ENCODE measurements at regions not wholly inside any gene's neighbourhood (a gene's known extent, or its start where the extent isn't known, plus 50 kb on each side); places are given as distances from the start of the nearest gene placed in this dataset.

DNA sequence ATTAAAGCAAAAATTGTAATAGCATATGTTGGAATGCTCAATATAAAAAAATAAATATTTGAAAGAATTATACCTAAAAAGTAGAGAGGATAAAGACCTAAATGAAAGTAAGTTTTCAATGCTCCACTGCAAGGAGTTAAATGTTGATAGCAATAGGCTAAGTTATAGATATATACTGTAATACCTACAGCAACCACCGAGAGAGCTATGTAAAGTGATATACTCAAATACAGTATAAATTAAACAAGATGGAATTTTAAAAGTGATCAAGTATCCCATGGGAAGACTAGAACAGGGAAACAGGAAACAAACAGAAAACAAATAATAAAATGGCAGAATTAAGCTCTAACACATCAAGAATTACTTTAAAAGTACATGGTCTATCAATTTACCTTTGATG lies 73.9 kb downstream of the CASP3 start:
- DNase-seq (ENCODE audit: low spot score in 2 of 2): no peak
- no peak overlapping the region for H3K4me3 Mint-ChIP-seq
- ATAC-seq (ENCODE audit: low read depth): no peak
- H3K27ac Mint-ChIP-seq: no peak overlapping the region
- no peaks in the 10 kb centered on the region for H3K27me3 Mint-ChIP-seq
- H3K36me3 Mint-ChIP-seq: peaks cover 4% of the 10 kb centered on the region
- H3K9me3 Mint-ChIP-seq: peaks cover 6% of the 10 kb centered on the region
- no peaks in the 10 kb centered on the region for H3K4me1 Mint-ChIP-seq

DNA sequence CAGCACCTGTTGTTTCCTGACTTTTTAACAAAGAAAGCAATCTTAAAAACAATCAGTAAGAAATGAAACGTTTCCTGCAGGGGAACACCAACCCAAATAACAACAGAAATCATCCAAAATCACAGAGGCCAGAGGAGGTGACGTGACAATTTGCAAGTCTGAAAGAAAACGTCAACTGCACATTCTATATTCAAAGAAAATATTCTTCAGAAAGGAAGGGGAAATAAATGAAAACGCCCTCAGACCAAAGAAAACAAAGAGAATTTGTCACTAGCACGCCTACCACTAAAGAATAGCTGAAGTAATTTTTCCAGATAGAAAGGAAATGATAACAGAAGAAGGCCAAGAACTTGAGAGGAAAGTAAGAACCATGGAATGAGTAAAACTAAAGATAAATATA lies 74.4 kb downstream of the CASP3 start:
- Mint-ChIP-seq H3K27me3 (no peaks in the 10 kb centered on the region), H3K9me3 (peaks cover 4% of the 10 kb centered on the region), H3K4me3 (no peak overlapping the region), H3K4me1 (no peaks in the 10 kb centered on the region), H3K36me3 (peaks cover 4% of the 10 kb centered on the region), H3K27ac (no peak overlapping the region)
- no peak for ATAC-seq (ENCODE audit: low read depth)
- no peak for DNase-seq (ENCODE audit: low spot score in 2 of 2)

- H3K27ac Mint-ChIP-seq: no peak overlapping the region
- H3K27me3 Mint-ChIP-seq: no peaks in the 10 kb centered on the region
- no peak for DNase-seq (ENCODE audit: low spot score in 2 of 2)
Measured at GRCh38 chr4:184573701-184574100, 75.5 kb downstream of the CASP3 start.

GRCh38 chr4:184568770-184569169 lies 80.5 kb downstream of the CASP3 start:
- Mint-ChIP-seq H3K27me3 (no peaks in the 10 kb centered on the region), H3K27ac (no peak overlapping the region), H3K4me1 (peaks cover 6% of the 10 kb centered on the region), H3K4me3 (peak overlapping the region; percentile 67), H3K9me3 (no peaks in the 10 kb centered on the region), H3K36me3 (no peaks in the 10 kb centered on the region)
- DNase-seq (ENCODE audit: low spot score in 2 of 2): no peak
- no peak for ATAC-seq (ENCODE audit: low read depth)

More at GRCh38 chr4:184573701-184574100, 75.5 kb downstream of the CASP3 start:
- Mint-ChIP-seq H3K4me3 (no peak overlapping the region), H3K9me3 (no peaks in the 10 kb centered on the region), H3K36me3 (no peaks in the 10 kb centered on the region), H3K4me1 (peaks cover 3% of the 10 kb centered on the region)
- no peak for ATAC-seq (ENCODE audit: low read depth)

GRCh38 chr4:184563621-184564020 lies 85.6 kb downstream of the CASP3 start:
- ATAC-seq (ENCODE audit: low read depth) (no peak), DNase-seq (ENCODE audit: low spot score in 2 of 2) (no peak)
- Mint-ChIP-seq H3K27me3 (no peaks in the 10 kb centered on the region), H3K4me1 (peaks cover 3% of the 10 kb centered on the region), H3K9me3 (no peaks in the 10 kb centered on the region), H3K27ac (no peak overlapping the region), H3K36me3 (no peaks in the 10 kb centered on the region), H3K4me3 (no peak overlapping the region)

DNA sequence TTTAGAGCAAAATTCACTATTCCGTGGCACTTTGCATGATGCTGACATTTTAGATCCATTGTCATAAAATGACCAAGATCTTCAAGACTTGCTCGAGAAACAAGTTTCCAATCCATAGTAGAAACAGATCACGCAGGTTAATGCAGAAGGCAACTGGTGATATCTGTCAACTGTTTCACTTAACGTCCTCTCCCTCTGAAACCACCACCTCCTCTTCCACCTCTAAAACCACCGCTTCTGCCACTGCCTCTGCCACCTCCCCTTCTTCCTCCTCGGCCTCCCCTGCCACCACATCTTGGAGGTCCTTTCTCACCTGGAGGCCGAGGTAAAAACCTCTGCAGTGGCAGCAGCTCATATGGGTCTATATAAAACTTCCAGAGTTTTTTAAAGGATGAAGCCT lies 84.6 kb upstream of the IRF2 start:
- no peak for DNase-seq (ENCODE audit: low spot score in 2 of 2)
- no peaks in the 10 kb centered on the region for H3K36me3 Mint-ChIP-seq
- H3K27ac Mint-ChIP-seq: no peak overlapping the region
- H3K4me1 Mint-ChIP-seq: no peaks in the 10 kb centered on the region
- no peaks in the 10 kb centered on the region for H3K9me3 Mint-ChIP-seq
- H3K4me3 Mint-ChIP-seq: no peak overlapping the region
- H3K27me3 Mint-ChIP-seq: no peaks in the 10 kb centered on the region
- ATAC-seq (ENCODE audit: low read depth): no peak

DNA sequence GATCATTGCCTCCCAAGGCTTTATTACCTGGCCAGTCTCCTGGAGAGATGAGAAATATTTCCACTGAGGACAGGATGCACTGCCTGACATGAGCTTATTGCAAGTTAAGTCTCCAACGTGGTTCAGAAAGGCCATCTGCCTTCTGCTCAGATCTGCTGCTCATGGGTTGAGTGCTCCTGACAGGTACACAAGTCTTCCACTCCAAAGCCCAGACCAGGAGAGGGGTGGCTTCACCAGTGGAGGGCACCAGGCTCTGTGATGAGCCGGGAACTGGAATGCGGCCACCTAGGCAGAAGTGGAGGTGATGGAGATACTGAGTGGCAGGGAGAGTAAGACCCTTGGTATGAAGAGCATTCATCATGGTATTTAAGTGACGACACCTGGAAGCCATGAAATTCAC lies 79.5 kb upstream of the IRF2 start:
- no peak overlapping the region for H3K27ac Mint-ChIP-seq
- ATAC-seq (ENCODE audit: low read depth): no peak
- H3K36me3 Mint-ChIP-seq: peaks cover 2% of the 10 kb centered on the region
- DNase-seq (ENCODE audit: low spot score in 2 of 2): no peak
- H3K27me3 Mint-ChIP-seq: peaks cover 2% of the 10 kb centered on the region
- H3K4me1 Mint-ChIP-seq: no peaks in the 10 kb centered on the region
- H3K9me3 Mint-ChIP-seq: peaks cover 3% of the 10 kb centered on the region
- no peak overlapping the region for H3K4me3 Mint-ChIP-seq

- Mint-ChIP-seq H3K9me3 (peaks cover 3% of the 10 kb centered on the region), H3K27me3 (peaks cover 5% of the 10 kb centered on the region), H3K4me3 (no peak overlapping the region), H3K4me1 (peaks cover 6% of the 10 kb centered on the region), H3K27ac (no peak overlapping the region), H3K36me3 (peaks cover 2% of the 10 kb centered on the region)
- DNase-seq (ENCODE audit: low spot score in 2 of 2): no peak
- ATAC-seq (ENCODE audit: low read depth): no peak
Measured at GRCh38 chr4:184550476-184550875, 76.1 kb upstream of the IRF2 start.

- Mint-ChIP-seq H3K27me3 (peaks cover 5% of the 10 kb centered on the region), H3K27ac (no peak overlapping the region), H3K4me3 (peak overlapping the region; percentile 49), H3K4me1 (peaks cover 6% of the 10 kb centered on the region), H3K36me3 (peaks cover 2% of the 10 kb centered on the region), H3K9me3 (peaks cover 3% of the 10 kb centered on the region)
- no peak for ATAC-seq (ENCODE audit: low read depth)
- DNase-seq (ENCODE audit: low spot score in 2 of 2): no peak
Measured at GRCh38 chr4:184548648-184549341, 74.4 kb upstream of the IRF2 start.

DNA sequence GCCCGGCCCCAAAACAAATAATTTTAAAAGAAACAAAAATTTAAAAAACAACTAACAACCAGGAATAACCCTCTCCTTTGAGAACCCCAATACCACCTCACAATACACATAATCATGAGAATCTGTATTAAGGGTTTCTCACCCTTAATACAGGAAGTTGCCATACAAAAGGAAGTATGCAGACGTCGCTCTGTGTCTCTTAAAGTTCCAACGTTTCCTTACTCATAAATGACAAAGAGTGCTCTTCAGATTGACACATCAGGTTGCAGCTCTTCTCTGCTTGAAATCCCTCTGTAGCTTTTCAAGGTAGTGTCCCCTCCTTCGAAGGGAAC lies 73.9 kb upstream of the IRF2 start:
- peaks cover 2% of the 10 kb centered on the region for H3K36me3 Mint-ChIP-seq
- peaks cover 3% of the 10 kb centered on the region for H3K9me3 Mint-ChIP-seq
- H3K4me1 Mint-ChIP-seq: peaks cover 6% of the 10 kb centered on the region
- ATAC-seq (ENCODE audit: low read depth) (no peak), DNase-seq (ENCODE audit: low spot score in 2 of 2) (no peak)
- H3K27ac Mint-ChIP-seq: no peak overlapping the region
- H3K4me3 Mint-ChIP-seq: peak overlapping the region; percentile 41
- H3K27me3 Mint-ChIP-seq: peaks cover 5% of the 10 kb centered on the region

DNA sequence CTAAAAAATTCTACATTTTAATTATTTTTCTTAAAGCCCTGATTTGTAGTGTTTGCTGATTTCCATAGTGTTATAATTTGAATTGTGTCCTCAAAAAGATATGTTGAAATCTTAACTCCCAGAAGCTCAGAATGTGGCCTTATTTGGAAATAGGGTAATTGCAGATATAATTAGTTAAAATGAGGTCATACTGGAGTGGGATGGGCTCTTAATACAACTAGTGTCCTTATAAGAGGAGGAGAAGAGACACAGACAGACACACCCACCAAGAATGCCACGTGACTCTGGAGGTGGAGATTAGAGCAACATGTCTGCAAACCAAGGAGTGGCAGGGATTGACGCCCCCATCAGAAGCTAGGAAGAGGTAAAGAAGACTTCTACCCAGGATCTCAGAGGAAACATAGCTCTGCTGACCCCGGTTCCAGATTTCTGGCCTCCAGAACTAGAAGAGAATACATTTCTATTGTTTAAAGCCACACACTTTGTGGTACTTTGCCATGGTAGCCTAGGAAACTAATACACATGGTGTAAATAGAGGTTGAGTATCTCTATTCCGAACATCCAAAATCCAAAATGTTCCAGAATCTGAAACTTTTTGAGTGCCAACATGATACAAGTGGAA lies 70.5 kb upstream of the IRF2 start:
- Mint-ChIP-seq H3K4me3 (no peak overlapping the region), H3K36me3 (no peaks in the 10 kb centered on the region), H3K4me1 (peaks cover 6% of the 10 kb centered on the region), H3K27ac (no peak overlapping the region), H3K27me3 (peaks cover 4% of the 10 kb centered on the region), H3K9me3 (no peaks in the 10 kb centered on the region)
- no peak for DNase-seq (ENCODE audit: low spot score in 2 of 2)
- no peak for ATAC-seq (ENCODE audit: low read depth)

DNA sequence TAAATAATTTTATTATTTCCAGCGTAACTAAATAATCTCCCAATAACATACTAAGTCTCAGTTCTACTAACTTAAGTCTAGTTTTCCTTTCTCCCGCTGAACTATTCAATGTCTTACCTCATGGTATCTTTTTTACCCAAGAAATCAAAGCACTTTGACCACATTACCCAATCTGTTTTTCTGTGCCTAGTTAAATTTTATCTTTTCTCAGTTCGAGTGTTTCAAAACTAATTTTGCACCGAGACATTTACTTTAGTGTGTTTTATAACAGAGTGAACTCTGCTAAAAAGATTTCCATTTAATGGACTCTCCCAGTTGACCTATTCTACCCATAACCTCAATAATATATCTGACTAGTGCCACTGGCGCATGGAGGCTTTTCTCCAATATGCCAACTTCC lies 67.6 kb upstream of the IRF2 start:
- Mint-ChIP-seq H3K27me3 (no peaks in the 10 kb centered on the region), H3K9me3 (no peaks in the 10 kb centered on the region), H3K4me3 (no peak overlapping the region), H3K27ac (no peak overlapping the region), H3K4me1 (peaks cover 4% of the 10 kb centered on the region), H3K36me3 (no peaks in the 10 kb centered on the region)
- DNase-seq (ENCODE audit: low spot score in 2 of 2) (no peak), ATAC-seq (ENCODE audit: low read depth) (no peak)

GRCh38 chr4:184540307-184540706 lies 66.0 kb upstream of the IRF2 start:
- no peaks in the 10 kb centered on the region for H3K36me3 Mint-ChIP-seq
- H3K4me1 Mint-ChIP-seq: peaks cover 17% of the 10 kb centered on the region
- DNase-seq (ENCODE audit: low spot score in 2 of 2) (no peak), ATAC-seq (ENCODE audit: low read depth) (no peak)
- H3K27ac Mint-ChIP-seq: no peak overlapping the region
- H3K9me3 Mint-ChIP-seq: no peaks in the 10 kb centered on the region
- H3K4me3 Mint-ChIP-seq: no peak overlapping the region
- no peaks in the 10 kb centered on the region for H3K27me3 Mint-ChIP-seq

- Mint-ChIP-seq H3K4me3 (peak overlapping the region; percentile 89), H3K27me3 (no peaks in the 10 kb centered on the region), H3K36me3 (no peaks in the 10 kb centered on the region), H3K27ac (peak overlapping the region; percentile 100), H3K9me3 (no peaks in the 10 kb centered on the region), H3K4me1 (peaks cover 31% of the 10 kb centered on the region)
- DNase-seq (ENCODE audit: low spot score in 2 of 2) (peak; percentile 67 to 77), ATAC-seq (ENCODE audit: low read depth) (peak; percentile 73)
Measured at GRCh38 chr4:184538023-184538599, 63.8 kb upstream of the IRF2 start.
